ENCODE measurements at regions not wholly inside any gene's neighbourhood (a gene's known extent, or its start where the extent isn't known, plus 50 kb on each side); places are given as distances from the start of the nearest gene placed in this dataset.

GRCh38 chr6:92169506-92169905, 1249.9 kb downstream of the EPHA7 start:
- TF ChIP-seq CTCF (IDR thresholded peaks at IDR 0.05) (no peak), POLR2A (IDR thresholded peaks at IDR 0.05) (no peak)
